Stomach (tissue), 8 donors: ENCODE measurements at regions not wholly inside any gene's neighbourhood (a gene's known extent, or its start where the extent isn't known, plus 50 kb on each side); places are given as distances from the start of the nearest gene placed in this dataset.
"Not testable (repeated sequence)": the region's sequence is repeated elsewhere in the genome, so short reads cannot be mapped to it uniquely, and the experiment has no call there.

Source experiments
- DNase-seq, 2 donors: peaks; one replicate each; pipeline versions ENCODE4 v3.0.0 to v3.0.0-alpha.2; 2013 to 2019
- H3K27ac ChIP-seq, 5 donors: fragments of 200-600 bp in 4 of 5; sonication (generic) in 4 of 5; one replicate each; pipeline ENCODE4 v1.5.1; 2013 to 2019; ENCODE audit warnings: mild to moderate bottlenecking in 1 of 5, moderate library complexity in 1 of 5
- H3K27me3 ChIP-seq, 3 donors: fragments of 200-600 bp; sonication (generic); one replicate each; pipeline ENCODE4 v1.5.1; 2017 to 2019; ENCODE audit warnings: mixed run types in 1 of 3
- H3K36me3 ChIP-seq, 4 donors: fragments of 200-600 bp; sonication (generic); 1 replicate in 3 of 4; 2 replicates in 1 of 4; pipeline ENCODE4 v1.5.1; 2016 to 2019
- H3K4me1 ChIP-seq, 4 donors: fragments of 200-600 bp; sonication (generic); one replicate each; pipeline ENCODE4 v1.5.1; 2016 to 2019
- H3K4me3 ChIP-seq, 4 donors: fragments of 200-600 bp; sonication (generic) in 3 of 4; one replicate each; pipeline ENCODE4 v1.5.1; 2016 to 2019; ENCODE audit warnings: mild to moderate bottlenecking in 1 of 4
- H3K9me3 ChIP-seq, 4 donors: fragments of 200-600 bp; sonication (generic); one replicate each; pipeline ENCODE4 v1.5.1; 2016 to 2019
- EP300 ChIP-seq: sonication (generic); formaldehyde crosslinking; IDR thresholded peaks from one replicate; pipeline ENCODE4 v1.6.1; 2017; ENCODE audit warnings: antibody characterized with exemption
- POLR2A ChIP-seq, 4 donors: fragments of 450-650 bp; IDR thresholded peaks; one replicate each; pipeline ENCODE4 v1.6.1; 2016; ENCODE audit warnings: antibody characterized with exemption in 4 of 4, control low read depth in 2 of 4, mild to moderate bottlenecking in 1 of 4, moderate library complexity in 1 of 4
- POLR2AphosphoS5 ChIP-seq, 3 donors: sonication (generic); formaldehyde crosslinking; IDR thresholded peaks; one replicate each; pipeline ENCODE4 v1.6.1; 2016; ENCODE audit warnings: antibody characterized with exemption in 3 of 3
- WGBS, 5 donors: extraction: QIAGEN DNeasy Blood & Tissue Kit in 3 of 5; methylation state at CpG; one replicate each; pipeline versions ENCODE4 v1.1.5 to v1.1.7; 2013 to 2018; 5-methylcytosine and 5-hydroxymethylcytosine counted together
- intact Hi-C: fragments of 100-400 bp; cut with DNase I; formaldehyde crosslinking; loops from one replicate; pipeline ENCODE4 v1.15.1; 2023; ENCODE audit warnings: low total_unique reads
- TF ChIP-seq, protein P1 (sequence below), 7 experiments: fragments of 450-650 bp in 4 of 7; fragments of 200-600 bp in 3 of 7; sonication (generic) in 3 of 7; IDR thresholded peaks; one replicate each; pipeline ENCODE4 v1.5.1; 2016 to 2019; ENCODE audit warnings: antibody characterized with exemption in 7 of 7, control low read depth in 2 of 7, mild to moderate bottlenecking in 1 of 7
- donor health status: healthy with polysubstance abuse.
- donor health status: Bipolar disorder and iron deficiency.
- donor health status: healthy.

DNA sequence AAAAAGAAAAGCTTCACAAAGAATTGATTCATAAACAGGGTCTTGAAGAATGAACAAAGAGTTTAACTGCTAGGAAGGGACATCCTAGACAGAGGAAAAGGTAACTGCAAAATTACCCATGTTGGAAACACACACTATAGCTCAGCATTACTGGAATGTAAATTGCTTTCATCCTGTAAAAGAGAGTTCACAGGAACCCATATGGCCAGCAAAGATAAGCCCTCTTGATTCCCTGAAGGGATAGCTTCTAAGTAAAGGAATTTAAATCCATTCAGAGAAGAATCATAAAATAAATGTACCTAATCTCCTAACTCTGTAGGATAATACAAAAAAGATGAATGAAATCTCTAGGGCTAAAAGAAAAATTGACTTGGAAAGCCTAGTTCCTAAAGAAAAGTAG lies 107.1 kb upstream of the INTU start:
- TF ChIP-seq POLR2A (IDR thresholded peaks at IDR 0.05) (no peak), EP300 (no peak), POLR2AphosphoS5 (IDR thresholded peaks at IDR 0.05) (no peak)
- TF ChIP-seq, protein P1, sequence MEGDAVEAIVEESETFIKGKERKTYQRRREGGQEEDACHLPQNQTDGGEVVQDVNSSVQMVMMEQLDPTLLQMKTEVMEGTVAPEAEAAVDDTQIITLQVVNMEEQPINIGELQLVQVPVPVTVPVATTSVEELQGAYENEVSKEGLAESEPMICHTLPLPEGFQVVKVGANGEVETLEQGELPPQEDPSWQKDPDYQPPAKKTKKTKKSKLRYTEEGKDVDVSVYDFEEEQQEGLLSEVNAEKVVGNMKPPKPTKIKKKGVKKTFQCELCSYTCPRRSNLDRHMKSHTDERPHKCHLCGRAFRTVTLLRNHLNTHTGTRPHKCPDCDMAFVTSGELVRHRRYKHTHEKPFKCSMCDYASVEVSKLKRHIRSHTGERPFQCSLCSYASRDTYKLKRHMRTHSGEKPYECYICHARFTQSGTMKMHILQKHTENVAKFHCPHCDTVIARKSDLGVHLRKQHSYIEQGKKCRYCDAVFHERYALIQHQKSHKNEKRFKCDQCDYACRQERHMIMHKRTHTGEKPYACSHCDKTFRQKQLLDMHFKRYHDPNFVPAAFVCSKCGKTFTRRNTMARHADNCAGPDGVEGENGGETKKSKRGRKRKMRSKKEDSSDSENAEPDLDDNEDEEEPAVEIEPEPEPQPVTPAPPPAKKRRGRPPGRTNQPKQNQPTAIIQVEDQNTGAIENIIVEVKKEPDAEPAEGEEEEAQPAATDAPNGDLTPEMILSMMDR (IDR thresholded peaks at IDR 0.05): no peak
- no peak for DNase-seq
- Histone ChIP-seq H3K36me3 (no peaks in the 10 kb centered on the region), H3K9me3 (peaks cover 0 to 5% (median 0%) of the 10 kb centered on the region in 4 donors), H3K27me3 (no peaks in the 10 kb centered on the region), H3K27ac (no peak overlapping the region), H3K4me1 (no peaks in the 10 kb centered on the region), H3K4me3 (no peak overlapping the region)
- intact Hi-C loops: no loop called here

DNA sequence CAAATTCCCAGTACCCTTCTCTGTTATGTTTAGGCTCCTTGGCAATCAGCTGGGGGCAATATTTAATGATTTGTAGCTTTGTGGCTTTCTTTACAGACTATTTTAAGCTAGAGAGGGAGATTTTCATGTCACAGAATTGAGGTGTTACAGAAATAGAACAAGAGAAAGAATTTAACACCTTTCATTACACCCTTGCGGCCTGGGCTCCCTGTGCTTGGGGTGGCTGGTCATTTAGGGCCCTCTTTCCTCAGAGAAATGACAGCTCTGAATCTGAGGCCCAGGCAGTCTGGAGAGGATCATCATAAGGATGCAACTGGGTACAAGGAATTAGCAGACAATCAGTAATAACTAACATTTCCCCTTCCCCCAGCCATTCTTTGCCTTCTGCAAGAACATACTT lies 104.5 kb upstream of the INTU start:
- Histone ChIP-seq H3K9me3 (peaks cover 0 to 5% (median 0%) of the 10 kb centered on the region in 4 donors), H3K4me3 (no peak overlapping the region)
- TF ChIP-seq, protein P1 (IDR thresholded peaks at IDR 0.05): no peak
- no peak for TF ChIP-seq EP300
- TF ChIP-seq POLR2AphosphoS5 (IDR thresholded peaks at IDR 0.05): no peak
- no peak for TF ChIP-seq POLR2A (IDR thresholded peaks at IDR 0.05)

DNA sequence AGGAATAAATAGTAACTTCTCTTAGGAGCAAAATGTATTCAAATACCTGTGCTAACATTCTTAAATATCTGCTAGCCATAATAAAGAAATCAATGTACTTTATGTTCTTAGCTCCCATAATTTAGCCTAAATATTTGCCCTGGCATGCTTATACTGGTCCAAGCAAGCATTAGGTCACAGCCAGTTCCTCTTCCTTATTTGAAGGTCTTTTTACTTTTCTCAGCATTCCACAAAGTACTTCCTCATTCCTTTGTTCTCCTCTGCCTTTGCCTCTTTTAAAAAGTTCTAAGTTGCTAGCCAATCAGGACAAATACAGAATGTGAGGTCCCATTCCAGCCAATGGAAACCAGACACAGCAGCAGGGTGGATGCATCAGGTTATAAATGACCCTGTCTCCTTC lies 102.9 kb upstream of the INTU start:
- H3K4me3 ChIP-seq, H3K27me3 ChIP-seq, H3K36me3 ChIP-seq, intact Hi-C loops, H3K27ac ChIP-seq, H3K9me3 ChIP-seq, DNase-seq: not testable (repeated sequence)
- H3K4me1 ChIP-seq: peaks cover 0 to 17% (median 10%) of the 10 kb centered on the region in 4 donors

More for the DNA sequence above, 104.5 kb upstream of the INTU start:
- Histone ChIP-seq H3K36me3 (no peaks in the 10 kb centered on the region), H3K27me3 (no peaks in the 10 kb centered on the region), H3K27ac (no peak overlapping the region), H3K4me1 (peaks cover 0 to 11% (median 9%) of the 10 kb centered on the region in 4 donors)
- DNase-seq: no peak
- intact Hi-C loops: no loop called here
- WGBS, 5 donors: 78 to 100% (median 93%) methylated on average over 1 of the region's 1 CpG

DNA sequence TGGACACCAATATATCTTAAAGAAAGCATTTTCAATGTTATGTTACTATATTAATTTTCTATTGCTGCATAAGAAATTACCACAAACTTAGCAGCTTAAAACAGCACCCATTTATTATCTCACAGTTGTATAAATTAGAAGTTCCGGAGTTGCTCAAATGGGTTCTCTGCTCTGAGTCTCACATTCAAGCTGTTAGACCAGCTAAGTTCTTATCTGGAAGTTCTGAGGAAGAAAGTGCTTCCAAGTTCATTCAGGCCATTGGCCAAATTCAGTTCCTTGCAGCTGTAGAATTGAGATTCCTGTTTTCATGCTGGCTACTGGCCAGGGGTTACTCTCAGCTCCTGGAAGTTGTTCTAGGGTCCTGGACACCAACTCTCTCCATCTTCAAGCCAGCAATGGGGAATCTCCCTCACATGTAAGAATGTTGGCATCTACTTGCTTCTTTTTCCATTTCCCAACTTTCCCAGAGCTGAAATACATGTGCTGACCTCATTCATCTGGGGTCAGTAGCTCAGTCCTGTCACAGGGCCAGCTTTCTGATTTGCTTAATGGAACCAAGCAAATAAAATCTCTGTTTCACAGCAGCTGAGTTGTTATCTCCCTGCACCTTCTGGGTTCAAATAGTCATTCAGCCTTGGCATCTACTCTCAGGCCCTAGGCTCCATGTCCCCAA lies 99.6 kb upstream of the INTU start:
- TF ChIP-seq POLR2AphosphoS5 (IDR thresholded peaks at IDR 0.05): peak; percentile 41 to 67 (median 60)
- TF ChIP-seq, protein P1 (IDR thresholded peaks at IDR 0.05): no peak
- H3K4me1 ChIP-seq: peaks cover 0 to 19% (median 10%) of the 10 kb centered on the region in 4 donors
- peak overlapping the region; percentile 7 to 81 (median 35) for H3K27ac ChIP-seq
- no peak overlapping the region for H3K4me3 ChIP-seq
- no peaks in the 10 kb centered on the region for H3K36me3 ChIP-seq
- intact Hi-C loops: no loop called here
- DNase-seq: peak; percentile 83 to 88
- WGBS, 5 donors: 13 to 50% (median 19%) methylated on average over 1 of the region's 1 CpG
- peaks cover 0 to 5% (median 0%) of the 10 kb centered on the region in 4 donors for H3K9me3 ChIP-seq
- H3K27me3 ChIP-seq: no peaks in the 10 kb centered on the region

DNA sequence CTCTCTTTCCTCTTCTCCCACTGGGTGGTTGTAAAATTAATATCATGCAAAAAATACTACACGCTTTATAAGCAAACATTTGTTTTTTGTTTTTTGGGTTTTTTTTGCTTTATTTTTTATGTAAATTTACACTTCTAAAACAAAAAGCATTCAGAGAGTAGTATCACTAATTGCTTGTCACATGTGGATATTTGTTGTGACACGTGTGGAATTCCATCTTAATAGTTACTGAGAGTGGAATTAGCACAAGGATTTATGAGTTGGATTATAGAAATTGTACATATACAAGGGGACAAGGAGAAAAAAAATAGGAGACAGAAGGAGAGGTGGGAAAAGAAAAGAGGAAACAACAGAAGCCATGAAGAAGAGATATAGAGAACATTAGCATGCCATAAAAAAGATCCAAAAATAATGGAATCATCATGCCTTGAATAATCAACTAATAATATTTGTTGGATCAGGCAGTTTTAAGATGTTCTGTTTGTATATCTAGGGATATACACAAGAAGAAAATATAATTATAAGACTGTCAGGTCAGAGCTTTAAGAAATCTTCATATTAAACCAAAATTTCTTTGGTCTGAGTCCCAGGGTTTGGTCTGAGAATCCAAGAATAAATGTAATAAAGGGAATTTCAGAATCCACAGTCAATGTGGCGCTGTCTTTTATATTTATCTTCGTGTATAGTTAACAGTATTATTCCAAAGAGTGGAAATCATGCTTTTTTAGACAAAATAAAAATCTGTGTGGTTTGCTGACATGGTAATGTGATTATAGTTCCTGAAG lies 98.5 kb upstream of the INTU start:
- H3K27me3 ChIP-seq: no peaks in the 10 kb centered on the region
- no peak overlapping the region for H3K27ac ChIP-seq
- no peak for DNase-seq
- TF ChIP-seq POLR2AphosphoS5 (IDR thresholded peaks at IDR 0.05) (no peak), POLR2A (IDR thresholded peaks at IDR 0.05) (no peak), EP300 (no peak)
- TF ChIP-seq, protein P1 (IDR thresholded peaks at IDR 0.05): no peak
- peaks cover 0 to 26% (median 14%) of the 10 kb centered on the region in 4 donors for H3K4me1 ChIP-seq
- WGBS, 5 donors: 75 to 85% (median 79%) methylated on average over 4 of the region's 4 CpGs
- H3K9me3 ChIP-seq: peaks cover 0 to 5% (median 0%) of the 10 kb centered on the region in 4 donors
- intact Hi-C loops: no loop called here
- no peak overlapping the region for H3K4me3 ChIP-seq
- H3K36me3 ChIP-seq: no peaks in the 10 kb centered on the region
